Transverse colon (tissue), 4 donors: ENCODE measurements at regions not wholly inside any gene's neighbourhood (a gene's known extent, or its start where the extent isn't known, plus 50 kb on each side); places are given as distances from the start of the nearest gene placed in this dataset.

Experiments used
- DNase-seq: peaks from one replicate; pipeline ENCODE4 v3.0.0-alpha.2; 2019
- H3K27ac ChIP-seq, 4 donors: fragments of 200-600 bp; sonication (generic); 2 replicates each; pipeline ENCODE4 v1.5.1; 2016 to 2018; ENCODE audit warnings: inconsistent platforms in 4 of 4
- H3K27me3 ChIP-seq: fragments of 200-600 bp; sonication (generic); 2 replicates; pipeline ENCODE4 v1.5.1; 2017; ENCODE audit warnings: inconsistent platforms
- H3K36me3 ChIP-seq, 4 donors: fragments of 200-600 bp; sonication (generic); 2 replicates each; pipeline ENCODE4 v1.5.1; 2017 to 2019; ENCODE audit warnings: inconsistent platforms in 4 of 4
- H3K4me1 ChIP-seq, 4 donors: fragments of 200-600 bp; sonication (generic); 2 replicates each; pipeline ENCODE4 v1.5.1; 2017 to 2020; ENCODE audit warnings: inconsistent platforms in 4 of 4
- H3K4me3 ChIP-seq, 4 donors: fragments of 200-600 bp; sonication (generic); 1 replicate in 1 of 4; 2 replicates in 3 of 4; pipeline versions ENCODE4 v1.5.1 to v1.6.1; 2017 to 2019; ENCODE audit warnings: inconsistent platforms in 4 of 4
- H3K9me3 ChIP-seq, 2 donors: fragments of 200-600 bp; sonication (generic); 2 replicates each; pipeline ENCODE4 v1.5.1; 2017 to 2019; ENCODE audit warnings: inconsistent platforms in 2 of 2
- EP300 ChIP-seq: sonication (generic); formaldehyde crosslinking; IDR thresholded peaks from one replicate; pipeline ENCODE4 v1.6.1; 2017; ENCODE audit warnings: antibody characterized with exemption, low read depth
- POLR2A ChIP-seq: fragments of 450-650 bp; IDR thresholded peaks from one replicate; pipeline ENCODE4 v1.6.1; 2016; ENCODE audit warnings: antibody characterized with exemption, mild to moderate bottlenecking, moderate library complexity
- POLR2AphosphoS5 ChIP-seq, 3 donors: sonication (generic); formaldehyde crosslinking; IDR thresholded peaks; one replicate each; pipeline ENCODE4 v1.6.1; 2016; ENCODE audit warnings: antibody characterized with exemption in 3 of 3
- WGBS, 2 donors: methylation state at CpG; one replicate each; pipeline ENCODE4 v1.1.5; 2018; ENCODE audit warnings: low coverage in 1 of 2; 5-methylcytosine and 5-hydroxymethylcytosine counted together
- in situ Hi-C, 4 donors: fragments of 200-750 bp; cut with MboI; loops; one replicate each; pipeline versions ENCODE4 v1.15.0 to v1.15.1; 2017; ENCODE audit warnings: low sequenced_read_pairs in 3 of 4, low pct_ligation_motif_present in 1 of 4, low pct_unique_long_range_greater_than_20kb in 1 of 4
- intact Hi-C: fragments of 100-400 bp; cut with DNase I; formaldehyde crosslinking; loops from one replicate; pipeline ENCODE4 v1.15.1; 2023; ENCODE audit warnings: low total_unique reads
- TF ChIP-seq, protein P1 (sequence below), 5 experiments: fragments of 200-600 bp in 3 of 5; fragments of 450-650 bp in 2 of 5; sonication (generic) in 3 of 5; IDR thresholded peaks; 1 replicate in 2 of 5; 2 replicates in 3 of 5; pipeline ENCODE4 v1.5.1; 2016 to 2017; ENCODE audit warnings: antibody characterized with exemption in 5 of 5, inconsistent platforms in 3 of 5, mild to moderate bottlenecking in 2 of 5, moderate library complexity in 1 of 5

DNA sequence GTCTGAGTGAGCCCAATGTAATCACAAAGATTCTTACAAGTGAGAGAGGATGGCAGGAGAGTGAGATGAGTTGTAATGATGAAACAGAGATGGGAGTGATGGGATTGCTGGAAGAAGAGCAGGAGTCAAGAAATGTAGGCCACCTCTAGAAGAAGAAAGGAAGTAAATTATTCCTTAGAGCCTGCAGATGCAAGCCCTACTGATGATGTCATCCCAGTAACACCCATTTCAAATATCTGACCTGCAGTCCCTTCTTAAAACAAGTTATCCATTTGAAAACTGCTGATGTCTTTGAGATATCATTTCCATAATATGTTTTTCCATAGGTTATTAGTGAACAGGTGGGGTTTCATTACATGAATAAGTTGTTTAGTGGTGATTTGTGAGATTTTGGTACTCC is 888.0 kb upstream of the SLC39A10 start:
- H3K9me3 ChIP-seq: no peaks in the 10 kb centered on the region
- no peak overlapping the region for H3K4me3 ChIP-seq
- no peaks in the 10 kb centered on the region for H3K36me3 ChIP-seq
- no peak overlapping the region for H3K27ac ChIP-seq
- no peak for TF ChIP-seq POLR2A
- TF ChIP-seq, protein P1, sequence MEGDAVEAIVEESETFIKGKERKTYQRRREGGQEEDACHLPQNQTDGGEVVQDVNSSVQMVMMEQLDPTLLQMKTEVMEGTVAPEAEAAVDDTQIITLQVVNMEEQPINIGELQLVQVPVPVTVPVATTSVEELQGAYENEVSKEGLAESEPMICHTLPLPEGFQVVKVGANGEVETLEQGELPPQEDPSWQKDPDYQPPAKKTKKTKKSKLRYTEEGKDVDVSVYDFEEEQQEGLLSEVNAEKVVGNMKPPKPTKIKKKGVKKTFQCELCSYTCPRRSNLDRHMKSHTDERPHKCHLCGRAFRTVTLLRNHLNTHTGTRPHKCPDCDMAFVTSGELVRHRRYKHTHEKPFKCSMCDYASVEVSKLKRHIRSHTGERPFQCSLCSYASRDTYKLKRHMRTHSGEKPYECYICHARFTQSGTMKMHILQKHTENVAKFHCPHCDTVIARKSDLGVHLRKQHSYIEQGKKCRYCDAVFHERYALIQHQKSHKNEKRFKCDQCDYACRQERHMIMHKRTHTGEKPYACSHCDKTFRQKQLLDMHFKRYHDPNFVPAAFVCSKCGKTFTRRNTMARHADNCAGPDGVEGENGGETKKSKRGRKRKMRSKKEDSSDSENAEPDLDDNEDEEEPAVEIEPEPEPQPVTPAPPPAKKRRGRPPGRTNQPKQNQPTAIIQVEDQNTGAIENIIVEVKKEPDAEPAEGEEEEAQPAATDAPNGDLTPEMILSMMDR (IDR thresholded peaks at IDR 0.05): no peak
- no peak for TF ChIP-seq EP300
- no peak for TF ChIP-seq POLR2AphosphoS5 (IDR thresholded peaks at IDR 0.05)
- no peak for DNase-seq
- in situ Hi-C loops (no loop called here), intact Hi-C loops (no loop called here)
- no peaks in the 10 kb centered on the region for H3K4me1 ChIP-seq
- no peaks in the 10 kb centered on the region for H3K27me3 ChIP-seq

- no peaks in the 10 kb centered on the region for H3K9me3 ChIP-seq
- H3K4me1 ChIP-seq: no peaks in the 10 kb centered on the region
- H3K4me3 ChIP-seq: no peak overlapping the region
- intact Hi-C loops: no loop called here
- TF ChIP-seq, protein P1 (IDR thresholded peaks at IDR 0.05): no peak
- TF ChIP-seq POLR2A (no peak), EP300 (no peak), POLR2AphosphoS5 (IDR thresholded peaks at IDR 0.05) (no peak)
- H3K27ac ChIP-seq: no peak overlapping the region
- WGBS, 2 donors: 61 to 79% methylated on average over 2 to 3 of the region's 3 CpGs
- H3K36me3 ChIP-seq: no peaks in the 10 kb centered on the region
- in situ Hi-C loops: no loop called here
- no peaks in the 10 kb centered on the region for H3K27me3 ChIP-seq
- DNase-seq: no peak
Observed at GRCh38 chr2:194765723-194766122, 891.3 kb upstream of the SLC39A10 start.

DNA sequence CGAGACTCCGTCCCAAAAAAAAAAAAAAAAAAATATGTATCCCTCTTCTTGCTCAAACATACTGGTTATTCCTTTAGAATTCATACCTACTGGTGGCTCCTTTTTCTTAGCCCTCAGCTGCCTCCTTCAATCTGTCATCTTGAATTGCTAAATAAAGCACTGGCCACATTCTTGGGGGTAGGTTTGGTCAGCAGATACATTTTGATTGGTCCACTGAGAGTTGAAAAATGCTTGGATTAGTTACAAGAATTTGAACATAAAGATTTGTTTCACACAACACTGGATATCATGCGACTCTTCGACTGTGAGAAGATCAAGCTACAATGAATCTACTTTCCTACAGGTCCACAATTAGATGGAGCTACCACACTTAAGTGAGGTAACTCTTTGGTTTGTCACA is 906.1 kb upstream of the SLC39A10 start:
- intact Hi-C loops: no loop called here
- in situ Hi-C loops: no loop called here
- TF ChIP-seq POLR2AphosphoS5 (IDR thresholded peaks at IDR 0.05): no peak
- TF ChIP-seq POLR2A: no peak
- TF ChIP-seq, protein P1 (IDR thresholded peaks at IDR 0.05): no peak
- TF ChIP-seq EP300: no peak
- Histone ChIP-seq H3K27ac (no peak overlapping the region), H3K27me3 (no peaks in the 10 kb centered on the region), H3K4me1 (no peaks in the 10 kb centered on the region), H3K36me3 (no peaks in the 10 kb centered on the region), H3K4me3 (no peak overlapping the region), H3K9me3 (no peaks in the 10 kb centered on the region)
- DNase-seq: no peak
- 94 to 100% methylated on average over 1 to 4 of the region's 4 CpGs for WGBS, 2 donors

GRCh38 chr2:194745557-194746146 is 911.4 kb upstream of the SLC39A10 start:
- intact Hi-C loops: no loop called here
- no peak for TF ChIP-seq POLR2A

GRCh38 chr2:194742706-194743105 is 914.3 kb upstream of the SLC39A10 start:
- intact Hi-C loops: no loop called here
- no peaks in the 10 kb centered on the region for H3K4me1 ChIP-seq
- TF ChIP-seq, protein P1 (IDR thresholded peaks at IDR 0.05): no peak
- TF ChIP-seq POLR2AphosphoS5 (IDR thresholded peaks at IDR 0.05): no peak
- TF ChIP-seq EP300: no peak
- TF ChIP-seq POLR2A: no peak
- in situ Hi-C loops: no loop called here
- no peak for DNase-seq
- H3K27me3 ChIP-seq: no peaks in the 10 kb centered on the region
- H3K4me3 ChIP-seq: no peak overlapping the region
- H3K36me3 ChIP-seq: no peaks in the 10 kb centered on the region
- H3K9me3 ChIP-seq: no peaks in the 10 kb centered on the region
- WGBS, 2 donors: 77 to 82% methylated on average over 2 of the region's 2 CpGs
- no peak overlapping the region for H3K27ac ChIP-seq

More at GRCh38 chr2:194745557-194746146, 911.4 kb upstream of the SLC39A10 start:
- no peak for DNase-seq
- Histone ChIP-seq H3K36me3 (no peaks in the 10 kb centered on the region), H3K27me3 (no peaks in the 10 kb centered on the region), H3K27ac (no peak overlapping the region), H3K4me3 (no peak overlapping the region), H3K4me1 (no peaks in the 10 kb centered on the region), H3K9me3 (no peaks in the 10 kb centered on the region)
- 48 to 52% methylated on average over 3 of the region's 3 CpGs for WGBS, 2 donors
- in situ Hi-C loops: no loop called here
